A673 (cell line): ENCODE measurements at regions not wholly inside any gene's neighbourhood (a gene's known extent, or its start where the extent isn't known, plus 50 kb on each side); places are given as distances from the start of the nearest gene placed in this dataset.

Source experiments
- CTCF ChIP-seq: fragments of 300-800, 200-600 bp; sonication (generic); conservative IDR thresholded peaks from 2 replicates; pipeline ENCODE4 v1.5.1; 2017; ENCODE audit warnings: low read depth, mild to moderate bottlenecking, antibody characterized with exemption, low read length, moderate library complexity, mixed read lengths
- EZH2 ChIP-seq: fragments of 200-600 bp; sonication (generic); IDR thresholded peaks from 2 replicates; pipeline ENCODE4 v1.6.1; 2017; ENCODE audit warnings: borderline replicate concordance, low read depth, mild to moderate bottlenecking, mixed read lengths, antibody characterized with exemption, low read length; ENCODE audit not compliant: poor library complexity, severe bottlenecking

- no peak for TF ChIP-seq CTCF
- no peak for TF ChIP-seq EZH2
Measured at GRCh38 chr6:33888183-33888582, 84.4 kb upstream of the MLN start.
